Smooth muscle cell (in vitro differentiated cells): ENCODE measurements at regions not wholly inside any gene's neighbourhood (a gene's known extent, or its start where the extent isn't known, plus 50 kb on each side); places are given as distances from the start of the nearest gene placed in this dataset.
"Not testable (repeated sequence)": the region's sequence is repeated elsewhere in the genome, so short reads cannot be mapped to it uniquely, and the experiment has no call there.

Experiments
- DNase-seq: peaks from one replicate; lab custom pipeline; 2025; ENCODE audit not compliant: unreplicated experiment; lab: John Stamatoyannopoulos, UW
- H2AFZ ChIP-seq: fragments of 200-600 bp; sonication (generic); 2 replicates; pipeline ENCODE4 v1.6.0; 2016; ENCODE audit warnings: antibody characterized with exemption, low read depth, mild to moderate bottlenecking
- H3F3A ChIP-seq: fragments of 200-600 bp; sonication (generic); 2 replicates; pipeline ENCODE4 v1.6.0; 2017; ENCODE audit warnings: antibody characterized with exemption, low read depth
- H3K27ac ChIP-seq: fragments of 200-600 bp; sonication (generic); 2 replicates; pipeline ENCODE4 v1.5.1; 2016; ENCODE audit warnings: low read depth, mild to moderate bottlenecking
- H3K27me3 ChIP-seq: fragments of 200-600 bp; sonication (generic); 2 replicates; pipeline ENCODE4 v1.6.1; 2016; ENCODE audit warnings: low read depth, mild to moderate bottlenecking
- H3K36me3 ChIP-seq: fragments of 200-600 bp; sonication (generic); 2 replicates; pipeline ENCODE4 v1.5.1; 2016; ENCODE audit warnings: low read depth
- H3K4me1 ChIP-seq: fragments of 200-600 bp; sonication (generic); 2 replicates; pipeline ENCODE4 v1.5.1; 2016; ENCODE audit warnings: low read depth
- H3K4me2 ChIP-seq: fragments of 200-600 bp; sonication (generic); 2 replicates; pipeline ENCODE4 v1.6.0; 2016; ENCODE audit warnings: mild to moderate bottlenecking
- H3K4me3 ChIP-seq: fragments of 200-600 bp; sonication (generic); 2 replicates; pipeline ENCODE4 v1.5.1; 2016; ENCODE audit warnings: mild to moderate bottlenecking
- H3K79me2 ChIP-seq: fragments of 200-600 bp; sonication (generic); 2 replicates; pipeline ENCODE4 v1.6.0; 2016; ENCODE audit warnings: low read depth, mild to moderate bottlenecking
- H3K9ac ChIP-seq: fragments of 200-600 bp; sonication (generic); 2 replicates; pipeline ENCODE4 v1.6.0; 2016; ENCODE audit warnings: low read depth
- H3K9me3 ChIP-seq: fragments of 200-600 bp; sonication (generic); replicated peaks from 2 replicates; pipeline ENCODE4 v1.5.1; 2016; ENCODE audit warnings: low read depth
- H4K20me1 ChIP-seq: fragments of 200-600 bp; sonication (generic); 2 replicates; pipeline ENCODE4 v1.6.0; 2016; ENCODE audit warnings: low read depth
- WGBS: methylation state at CpG from one replicate; pipeline ENCODE4 v1.1.7; 2016; ENCODE audit warnings: low lambda C conversion rate; 5-methylcytosine and 5-hydroxymethylcytosine counted together
- TF ChIP-seq, protein P1 (sequence below): fragments of 200-600 bp; sonication (generic); IDR thresholded peaks from 2 replicates; pipeline ENCODE4 v1.5.1; 2017; ENCODE audit warnings: borderline replicate concordance, mild to moderate bottlenecking, antibody characterized with exemption; ENCODE audit not compliant: insufficient read depth, poor library complexity, severe bottlenecking

DNA sequence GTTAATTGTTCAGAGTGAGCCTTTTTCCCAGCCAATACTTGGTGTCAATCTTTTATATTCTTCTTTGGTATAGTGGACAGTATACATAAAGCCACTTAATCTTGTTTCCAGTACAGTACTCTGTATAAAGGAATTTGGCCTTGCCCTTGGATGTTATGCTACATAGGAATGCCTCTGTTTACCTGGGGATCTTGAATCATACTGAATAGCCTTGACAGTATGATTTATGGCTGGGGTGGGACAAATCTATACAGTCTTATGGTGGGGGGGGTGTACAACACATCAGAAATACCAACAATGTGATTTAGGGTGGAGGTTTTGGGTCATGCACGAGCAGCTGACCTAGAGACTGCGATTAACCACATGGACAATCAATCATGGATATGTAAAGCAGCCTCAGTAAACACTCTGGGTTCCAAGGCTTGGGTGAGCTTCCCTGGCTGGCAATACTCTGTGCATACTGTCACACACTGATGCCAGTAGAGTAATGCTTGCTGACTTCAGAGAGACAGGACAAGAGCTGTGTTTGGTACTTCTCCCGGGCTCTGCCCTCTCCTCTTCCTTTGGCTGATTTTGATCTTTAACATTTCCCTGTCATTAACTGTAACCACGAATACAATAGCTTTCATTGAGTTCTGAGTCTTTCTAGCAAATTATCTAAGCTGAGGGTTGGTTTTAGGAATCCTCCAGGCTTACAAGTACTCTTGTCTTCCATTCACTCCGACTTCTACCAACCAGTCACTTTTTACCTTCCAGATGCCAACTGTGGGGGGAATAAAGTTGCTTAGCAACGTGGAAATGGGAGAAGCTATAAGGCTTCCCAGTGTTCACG lies 84.6 kb downstream of the IARS1 start:
- Histone ChIP-seq H4K20me1 (peaks cover 6% of the 10 kb centered on the region), H3F3A (peaks cover 12% of the 10 kb centered on the region), H3K27me3 (no peaks in the 10 kb centered on the region), H3K9me3 (no peaks in the 10 kb centered on the region), H3K4me1 (no peaks in the 10 kb centered on the region), H3K9ac (no peak overlapping the region), H3K79me2 (no peaks in the 10 kb centered on the region), H2AFZ (no peak overlapping the region), H3K4me2 (no peak overlapping the region), H3K27ac (no peak overlapping the region), H3K36me3 (peaks cover 20% of the 10 kb centered on the region), H3K4me3 (no peak overlapping the region)
- WGBS = 90% methylated on average over 7 of the region's 7 CpGs
- TF ChIP-seq, protein P1, sequence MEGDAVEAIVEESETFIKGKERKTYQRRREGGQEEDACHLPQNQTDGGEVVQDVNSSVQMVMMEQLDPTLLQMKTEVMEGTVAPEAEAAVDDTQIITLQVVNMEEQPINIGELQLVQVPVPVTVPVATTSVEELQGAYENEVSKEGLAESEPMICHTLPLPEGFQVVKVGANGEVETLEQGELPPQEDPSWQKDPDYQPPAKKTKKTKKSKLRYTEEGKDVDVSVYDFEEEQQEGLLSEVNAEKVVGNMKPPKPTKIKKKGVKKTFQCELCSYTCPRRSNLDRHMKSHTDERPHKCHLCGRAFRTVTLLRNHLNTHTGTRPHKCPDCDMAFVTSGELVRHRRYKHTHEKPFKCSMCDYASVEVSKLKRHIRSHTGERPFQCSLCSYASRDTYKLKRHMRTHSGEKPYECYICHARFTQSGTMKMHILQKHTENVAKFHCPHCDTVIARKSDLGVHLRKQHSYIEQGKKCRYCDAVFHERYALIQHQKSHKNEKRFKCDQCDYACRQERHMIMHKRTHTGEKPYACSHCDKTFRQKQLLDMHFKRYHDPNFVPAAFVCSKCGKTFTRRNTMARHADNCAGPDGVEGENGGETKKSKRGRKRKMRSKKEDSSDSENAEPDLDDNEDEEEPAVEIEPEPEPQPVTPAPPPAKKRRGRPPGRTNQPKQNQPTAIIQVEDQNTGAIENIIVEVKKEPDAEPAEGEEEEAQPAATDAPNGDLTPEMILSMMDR = no peak
- no peak for DNase-seq

DNA sequence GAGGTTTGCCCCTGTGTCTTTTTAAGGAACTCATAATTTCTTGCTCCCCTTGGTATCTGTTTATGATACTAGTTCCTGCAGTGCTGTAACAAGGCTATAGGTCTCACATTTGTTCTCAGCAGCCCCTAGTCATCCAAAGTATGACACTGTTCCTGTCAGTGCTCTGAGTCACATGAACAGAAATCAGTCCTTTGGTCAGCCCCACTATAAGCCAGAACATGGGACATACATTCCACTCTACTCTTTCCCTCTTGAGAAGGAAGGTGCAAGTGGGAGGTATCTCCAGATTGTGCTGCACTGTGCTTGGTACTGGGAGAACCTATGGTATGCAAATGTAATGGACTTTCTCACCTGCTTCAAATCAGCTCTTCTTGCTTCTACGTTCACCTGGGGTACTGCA lies 87.0 kb downstream of the IARS1 start:
- Histone ChIP-seq H3K4me3 (no peak overlapping the region), H3K9me3 (no peaks in the 10 kb centered on the region), H2AFZ (no peak overlapping the region), H3F3A (peaks cover 12% of the 10 kb centered on the region), H3K79me2 (no peaks in the 10 kb centered on the region), H3K36me3 (peaks cover 16% of the 10 kb centered on the region), H3K4me2 (no peak overlapping the region), H3K9ac (no peak overlapping the region), H3K27me3 (no peaks in the 10 kb centered on the region), H3K27ac (peak overlapping the region; percentile 7), H4K20me1 (no peaks in the 10 kb centered on the region), H3K4me1 (no peaks in the 10 kb centered on the region)
- DNase-seq = no peak
- 85% methylated on average over 1 of the region's 1 CpG for WGBS
- TF ChIP-seq, protein P1 = no peak

DNA sequence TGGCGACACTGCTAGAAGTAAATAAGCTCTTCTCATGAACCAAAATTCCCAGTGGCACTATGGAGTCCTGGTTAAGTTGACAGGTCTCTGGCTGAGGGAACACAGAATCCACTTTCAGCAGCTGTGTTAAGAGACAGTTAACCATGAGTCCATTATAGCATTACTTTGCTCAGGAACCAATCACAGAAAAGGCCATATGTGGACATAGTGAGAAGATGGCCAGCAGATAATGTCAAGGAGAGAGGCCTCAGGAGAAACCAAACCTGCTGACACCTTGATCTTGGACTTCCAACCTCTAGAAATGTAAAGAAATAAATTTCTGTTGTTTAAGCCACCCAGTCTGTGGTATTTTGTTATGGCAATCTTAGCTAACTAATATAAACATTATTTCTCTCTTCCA lies 88.7 kb upstream of the SPTLC1 start:
- not testable (repeated sequence) for H3K79me2 ChIP-seq

DNA sequence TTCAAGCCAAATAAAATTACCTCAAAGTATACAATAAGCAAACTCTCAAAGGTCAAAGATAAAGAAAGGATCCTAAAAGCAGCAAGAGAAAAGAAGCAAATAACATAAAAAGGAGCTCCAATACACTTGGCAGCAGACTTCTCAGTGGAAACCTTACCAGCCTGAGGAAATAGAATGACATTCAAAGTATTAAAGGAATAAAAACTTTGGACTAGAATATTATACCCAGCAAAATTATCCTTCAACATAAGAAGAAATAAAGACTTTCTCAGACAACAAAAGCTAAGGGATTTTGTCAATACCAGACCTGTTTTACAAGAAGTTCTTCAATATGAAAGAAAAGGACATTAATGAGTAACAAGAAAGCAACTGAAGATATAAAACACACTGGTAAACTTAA lies 83.0 kb upstream of the SPTLC1 start:
- H3F3A ChIP-seq, H4K20me1 ChIP-seq, H3K4me1 ChIP-seq, H3K4me2 ChIP-seq, DNase-seq, H2AFZ ChIP-seq, H3K9me3 ChIP-seq, H3K36me3 ChIP-seq, H3K4me3 ChIP-seq, H3K9ac ChIP-seq, H3K79me2 ChIP-seq, H3K27me3 ChIP-seq, H3K27ac ChIP-seq: not testable (repeated sequence)

More for the DNA sequence above, 88.7 kb upstream of the SPTLC1 start:
- H3K9ac ChIP-seq, H3K36me3 ChIP-seq, DNase-seq, H3K4me3 ChIP-seq, H3K27ac ChIP-seq, H3K27me3 ChIP-seq, H3F3A ChIP-seq, H2AFZ ChIP-seq, H4K20me1 ChIP-seq, H3K4me1 ChIP-seq, H3K9me3 ChIP-seq, H3K4me2 ChIP-seq: not testable (repeated sequence)
- 86% methylated on average over 1 of the region's 1 CpG for WGBS
